Muscle of back (tissue), 3 donors: ENCODE measurements at regions not wholly inside any gene's neighbourhood (a gene's known extent, or its start where the extent isn't known, plus 50 kb on each side); places are given as distances from the start of the nearest gene placed in this dataset.
"Not testable (repeated sequence)": the region's sequence is repeated elsewhere in the genome, so short reads cannot be mapped to it uniquely, and the experiment has no call there.

Source experiments
- DNase-seq, 3 donors: peaks; one replicate each; pipeline versions ENCODE4 v3.0.0 to v3.0.0-alpha.2; 2013

DNA sequence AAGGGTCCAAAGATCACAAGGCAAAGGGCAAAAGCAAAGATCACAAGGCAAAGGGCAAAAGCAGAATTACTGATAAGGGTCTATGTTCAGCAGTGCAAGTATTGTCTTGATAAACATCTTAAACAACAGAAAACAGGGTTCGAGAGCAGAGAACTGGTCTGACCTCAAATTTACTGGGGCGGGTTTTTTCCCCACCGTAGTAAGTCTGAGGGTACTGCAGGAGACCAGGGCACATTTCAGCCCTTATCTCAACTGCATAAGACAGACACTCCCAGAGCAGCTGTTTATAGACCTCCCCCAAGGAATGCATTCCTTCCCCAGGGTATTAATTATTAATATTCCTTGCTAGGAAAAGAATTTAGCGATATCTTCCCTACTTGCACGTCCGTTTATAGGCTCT is 61.3 kb downstream of the ZNF860 start:
- not testable (repeated sequence) for DNase-seq

DNA sequence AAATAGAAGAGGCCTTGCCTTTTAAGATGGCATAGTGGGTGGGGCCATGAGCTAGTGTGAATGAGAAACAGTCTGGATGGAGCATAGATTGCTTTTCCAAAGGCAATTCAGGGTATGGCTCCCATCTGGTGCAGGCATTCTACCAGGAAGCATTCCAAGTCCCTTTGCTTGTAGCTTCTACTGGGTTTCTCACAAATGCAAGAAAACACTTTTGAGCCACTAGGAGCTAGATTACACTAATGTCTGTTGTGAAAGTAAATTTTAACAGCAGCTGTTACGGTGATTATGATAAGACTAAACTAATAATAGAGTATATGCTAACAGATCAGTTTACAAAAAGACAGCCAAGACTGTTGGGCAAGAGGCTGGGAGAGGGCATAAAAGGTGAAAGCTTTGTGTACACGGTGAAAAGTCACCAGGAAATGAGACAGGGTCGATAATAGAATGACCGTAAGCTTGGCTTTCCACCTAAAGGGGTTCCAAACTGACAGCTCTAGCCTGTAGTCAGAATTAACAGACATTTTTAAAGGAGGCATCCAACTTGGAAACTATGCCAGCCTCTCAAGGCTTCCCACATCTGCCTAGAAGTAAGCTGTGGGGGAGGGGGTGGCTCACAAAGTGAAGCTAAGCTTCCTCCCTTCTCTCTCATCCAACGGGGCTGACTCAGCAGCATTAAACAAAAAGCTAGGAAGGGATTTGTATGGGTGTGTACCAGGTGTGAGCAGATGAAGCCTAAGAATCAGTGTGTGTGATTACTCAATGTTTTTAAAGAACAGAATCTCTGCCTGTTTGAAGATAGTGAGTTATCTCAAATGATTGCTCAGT is 61.1 kb upstream of the GPD1L start:
- DNase-seq, result peak; percentile 39 to 62 (median 47)

GRCh38 chr3:32046102-32046501 is 60.3 kb upstream of the GPD1L start:
- DNase-seq, result no peak

- no peak for DNase-seq
These were observed 57.8 kb upstream of the GPD1L start for GRCh38 chr3:32048487-32049182.

DNA sequence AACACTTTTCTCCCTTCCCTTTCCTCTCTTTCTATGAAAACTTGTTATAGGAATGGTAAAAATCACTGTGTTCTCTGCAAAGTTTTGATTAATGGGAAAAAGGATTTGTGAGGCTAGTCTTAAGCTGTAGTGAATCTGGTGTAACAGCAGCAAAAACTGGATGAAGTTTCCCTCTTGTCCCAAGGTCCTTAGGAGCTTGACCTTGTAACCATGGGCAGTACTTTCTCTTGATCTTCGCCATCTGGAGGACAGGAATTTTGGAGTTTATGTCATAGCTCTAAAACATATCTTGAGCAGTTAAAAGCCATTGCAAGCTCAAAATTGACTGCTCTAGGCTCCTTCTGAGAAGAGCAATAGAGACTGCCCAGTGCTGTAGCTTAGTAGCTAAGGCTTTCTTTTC is 56.5 kb upstream of the GPD1L start:
- DNase-seq, result no peak

- DNase-seq, result not testable (repeated sequence)
These were observed 54.2 kb upstream of the GPD1L start for GRCh38 chr3:32052230-32052629.

GRCh38 chr3:32052851-32053250 is 53.6 kb upstream of the GPD1L start:
- not testable (repeated sequence) for DNase-seq

- DNase-seq, result no peak
These were observed 49.7 kb upstream of the GPD1L start for GRCh38 chr3:32056559-32057290.
